Activated CD4-positive, alpha-beta T cell treated with anti-CD3 and anti-CD28 coated beads, Interleukin-2, amount 10 ng/mL, durations not matched to agents 7 days and 5 days (primary cell): ENCODE measurements at regions not wholly inside any gene's neighbourhood (a gene's known extent, or its start where the extent isn't known, plus 50 kb on each side); places are given as distances from the start of the nearest gene placed in this dataset.

Experiments used
- CTCF ChIA-PET: fragments of 350-600 bp; sonication (Branson Sonifier 250); formaldehyde crosslinking; loops from one replicate; lab custom pipeline; 2021; ENCODE audit warnings: antibody characterized with exemption; lab: Charles Lee
- POLR2A ChIA-PET: fragments of 350-600 bp; sonication (Branson Sonifier 250); formaldehyde crosslinking; loops from one replicate; lab custom pipeline; 2021; ENCODE audit warnings: antibody characterized with exemption; lab: Charles Lee
- DNase-seq: peaks from one replicate; pipeline ENCODE4 v3.0.0-alpha.2; 2020
- H3K27ac Mint-ChIP-seq: one replicate; pipeline ENCODE4 v1.8.0; 2021; ENCODE audit warnings: mild to moderate bottlenecking, moderate library complexity, mixed read lengths
- H3K27me3 Mint-ChIP-seq: one replicate; pipeline ENCODE4 v1.8.0; 2021; ENCODE audit warnings: mixed read lengths
- H3K36me3 Mint-ChIP-seq: one replicate; pipeline ENCODE4 v1.8.0; 2021; ENCODE audit warnings: low read depth, mixed read lengths
- H3K4me1 Mint-ChIP-seq: one replicate; pipeline ENCODE4 v1.8.0; 2021; ENCODE audit warnings: mixed read lengths
- H3K4me3 Mint-ChIP-seq: one replicate; pipeline ENCODE4 v1.8.0; 2021; ENCODE audit warnings: mild to moderate bottlenecking, moderate library complexity, mixed read lengths
- H3K9me3 Mint-ChIP-seq: one replicate; pipeline ENCODE4 v1.8.0; 2021; ENCODE audit warnings: mixed read lengths

DNA sequence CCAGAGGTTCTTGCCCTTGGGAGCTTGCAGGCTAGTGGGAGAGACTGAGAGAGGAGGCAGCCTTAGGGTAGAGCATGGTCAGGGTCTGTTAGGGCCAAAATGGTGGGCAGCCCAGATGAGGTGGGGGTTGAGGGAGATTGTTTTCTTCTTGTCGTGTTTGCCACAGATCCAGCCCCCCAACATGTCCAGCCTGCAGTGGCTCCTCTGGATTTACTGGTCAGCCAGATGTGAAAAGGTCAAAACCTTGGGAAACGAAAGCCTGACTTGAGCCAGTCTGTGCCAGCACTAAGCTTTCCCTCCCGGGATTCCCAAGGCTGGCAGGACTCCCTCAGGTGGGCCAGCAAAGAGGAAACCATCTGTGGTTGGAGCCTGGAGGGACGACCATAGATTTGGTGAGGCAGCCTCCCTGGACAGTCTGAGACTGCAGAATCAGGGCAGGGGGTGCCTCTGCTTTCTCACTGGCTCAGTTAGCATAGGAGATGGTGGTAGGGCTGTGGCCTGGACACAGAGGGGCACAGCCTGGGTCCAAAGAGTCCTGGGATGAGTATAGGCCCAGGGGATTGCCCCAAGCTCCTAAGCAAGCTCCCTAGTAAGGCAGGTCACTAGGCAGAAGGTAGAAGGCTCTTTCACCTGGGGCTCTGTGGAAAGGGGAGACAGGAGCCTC, 51.2 kb upstream of the PRR23C start:
- no peaks in the 10 kb centered on the region for H3K36me3 Mint-ChIP-seq
- no peak overlapping the region for H3K4me3 Mint-ChIP-seq
- H3K27me3 Mint-ChIP-seq, result peaks cover 18% of the 10 kb centered on the region
- ChIA-PET POLR2A (no interaction called here), CTCF (interaction anchor here (1.4 kb wide), 1 partner anchor 16 kb away, joined by 5 read pairs; no protein-coding TSS in a partner anchor)
- DNase-seq, result no peak
- H3K27ac Mint-ChIP-seq, result no peak overlapping the region
- peaks cover 4% of the 10 kb centered on the region for H3K9me3 Mint-ChIP-seq
- H3K4me1 Mint-ChIP-seq, result no peaks in the 10 kb centered on the region

DNA sequence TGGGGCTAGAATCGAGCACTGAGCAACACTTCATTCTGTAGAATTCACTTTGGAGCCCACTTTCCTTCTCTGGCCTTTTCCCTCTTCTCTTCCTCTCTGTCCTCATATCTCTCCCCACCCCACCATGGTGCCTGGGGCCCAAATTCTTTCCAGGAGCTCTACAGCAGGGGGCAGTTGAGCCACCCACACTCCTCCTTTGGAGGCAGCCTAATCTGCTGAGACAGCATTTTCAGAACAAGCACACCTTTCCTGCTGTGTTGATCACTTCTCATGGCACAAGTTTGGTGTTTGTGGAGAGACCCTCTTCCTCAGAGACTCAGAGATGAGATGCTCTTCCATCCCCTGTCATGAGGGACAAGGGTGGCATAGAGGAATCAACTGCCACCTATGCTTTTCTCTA, 52.0 kb upstream of the PRR23C start:
- ChIA-PET CTCF (interaction anchor here (1.4 kb wide), 1 partner anchor 16 kb away, joined by 5 read pairs; no protein-coding TSS in a partner anchor), POLR2A (no interaction called here)
- DNase-seq, result no peak
- H3K4me3 Mint-ChIP-seq, result no peak overlapping the region
- no peaks in the 10 kb centered on the region for H3K36me3 Mint-ChIP-seq
- no peak overlapping the region for H3K27ac Mint-ChIP-seq
- H3K9me3 Mint-ChIP-seq, result peaks cover 4% of the 10 kb centered on the region
- H3K4me1 Mint-ChIP-seq, result no peaks in the 10 kb centered on the region
- peaks cover 16% of the 10 kb centered on the region for H3K27me3 Mint-ChIP-seq

GRCh38 chr3:139098391-139098790, 53.7 kb upstream of the PRR23C start:
- Mint-ChIP-seq H3K27ac (no peak overlapping the region), H3K9me3 (no peaks in the 10 kb centered on the region), H3K27me3 (peaks cover 13% of the 10 kb centered on the region), H3K36me3 (no peaks in the 10 kb centered on the region), H3K4me1 (no peaks in the 10 kb centered on the region), H3K4me3 (no peak overlapping the region)
- CTCF ChIA-PET, result interaction anchor here (0.6 to 1.5 kb wide), 2 partner anchors 13 to 799 kb away, joined by 4 read pairs; no protein-coding TSS in a partner anchor
- DNase-seq, result no peak
- POLR2A ChIA-PET, result no interaction called here

DNA sequence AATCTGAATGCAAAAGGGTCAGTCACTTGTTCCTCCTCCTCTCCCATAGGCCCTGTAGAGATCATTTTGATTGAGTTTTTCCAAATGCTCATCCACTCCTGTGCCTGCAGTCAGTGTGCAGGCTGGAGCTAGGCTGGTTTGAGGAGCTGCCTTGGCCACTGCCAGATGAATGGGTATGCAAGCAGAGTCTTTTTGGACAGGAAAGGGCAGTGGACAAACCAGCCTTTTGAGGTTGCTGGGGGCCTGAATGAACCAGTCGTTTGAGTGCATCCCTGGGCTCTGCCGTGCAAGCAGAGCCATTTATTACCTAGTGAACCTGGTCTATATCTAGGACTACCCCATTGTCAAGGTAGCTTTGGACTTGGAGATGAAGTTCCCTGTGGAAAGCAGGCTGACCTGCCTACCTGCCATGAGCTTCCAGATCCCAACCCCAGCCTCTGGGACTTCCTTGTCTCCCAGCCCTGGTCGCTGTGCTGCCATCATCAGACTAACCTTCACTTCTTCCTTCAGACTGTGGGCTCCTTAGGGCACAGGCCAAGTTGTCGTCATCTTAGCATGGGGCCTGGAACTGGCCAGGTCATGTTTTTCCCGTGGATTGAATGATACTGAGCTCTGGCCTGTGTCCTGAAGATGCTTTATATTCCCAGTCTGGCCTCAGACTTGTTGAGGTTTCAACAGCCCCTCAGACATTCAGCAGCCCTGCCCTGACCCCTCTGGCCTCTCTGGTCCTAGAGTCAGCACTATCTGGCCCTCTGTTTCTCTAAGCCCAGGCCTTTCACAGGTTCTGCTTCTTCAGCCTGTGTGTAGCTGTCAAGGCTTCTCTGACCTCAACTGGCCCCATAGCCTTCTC, 55.5 kb upstream of the PRR23C start:
- Mint-ChIP-seq H3K27me3 (peaks cover 13% of the 10 kb centered on the region), H3K4me3 (no peak overlapping the region), H3K27ac (no peak overlapping the region), H3K4me1 (no peaks in the 10 kb centered on the region), H3K36me3 (no peaks in the 10 kb centered on the region), H3K9me3 (no peaks in the 10 kb centered on the region)
- no peak for DNase-seq
- ChIA-PET POLR2A (no interaction called here), CTCF (no interaction called here)

DNA sequence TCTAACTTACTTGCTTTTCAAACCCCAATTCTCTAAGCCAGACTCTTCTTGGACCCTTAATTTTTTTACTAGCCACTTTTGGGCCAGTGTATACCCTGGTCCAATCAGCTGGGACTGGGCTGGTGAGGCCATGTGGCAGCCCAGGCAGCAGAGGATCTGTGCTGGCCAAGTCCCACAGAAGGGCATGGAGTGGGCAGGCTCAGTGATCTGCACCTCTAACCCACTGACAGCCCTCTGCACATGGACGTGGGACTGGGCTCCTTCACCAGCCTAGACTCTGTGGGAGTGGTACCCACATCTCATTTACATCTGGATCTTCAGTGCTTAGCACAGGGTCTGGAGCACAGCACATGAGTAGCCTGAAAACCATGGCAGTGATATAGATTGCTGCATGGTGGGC, 56.1 kb upstream of the PRR23C start:
- Mint-ChIP-seq H3K4me1 (no peaks in the 10 kb centered on the region), H3K27me3 (peaks cover 13% of the 10 kb centered on the region), H3K9me3 (no peaks in the 10 kb centered on the region), H3K4me3 (no peak overlapping the region), H3K27ac (no peak overlapping the region), H3K36me3 (no peaks in the 10 kb centered on the region)
- ChIA-PET CTCF (no interaction called here), POLR2A (no interaction called here)
- DNase-seq, result no peak

DNA sequence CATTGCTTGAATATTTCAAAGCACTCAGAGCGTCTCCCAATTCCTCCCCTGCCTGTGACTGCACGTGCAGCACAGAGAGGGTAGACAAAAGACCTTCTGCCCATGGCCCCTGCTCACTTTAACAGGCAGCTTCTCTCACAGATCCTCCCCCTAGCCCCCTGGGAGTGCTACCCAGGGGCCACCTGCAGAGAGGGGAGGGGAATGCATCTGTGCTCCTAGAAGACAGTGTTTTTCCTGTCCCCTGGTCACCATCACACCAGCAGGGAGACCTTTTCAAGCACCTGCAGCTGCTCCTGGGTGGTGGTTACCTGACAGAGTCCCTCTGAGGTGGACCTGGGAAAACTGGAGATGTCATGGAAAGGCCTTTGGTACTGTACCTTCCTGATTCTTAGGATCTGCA, 56.7 kb upstream of the PRR23C start:
- POLR2A ChIA-PET, result no interaction called here
- no peaks in the 10 kb centered on the region for H3K36me3 Mint-ChIP-seq
- H3K27me3 Mint-ChIP-seq, result peaks cover 13% of the 10 kb centered on the region
- H3K4me3 Mint-ChIP-seq, result no peak overlapping the region
- CTCF ChIA-PET, result interaction anchor here (1.9 kb wide), 1 partner anchor 10 kb away, joined by 6 read pairs; no protein-coding TSS in a partner anchor
- no peaks in the 10 kb centered on the region for H3K4me1 Mint-ChIP-seq
- no peak for DNase-seq
- no peak overlapping the region for H3K27ac Mint-ChIP-seq
- H3K9me3 Mint-ChIP-seq, result no peaks in the 10 kb centered on the region

- Mint-ChIP-seq H3K27me3 (peaks cover 6% of the 10 kb centered on the region), H3K36me3 (no peaks in the 10 kb centered on the region), H3K9me3 (no peaks in the 10 kb centered on the region), H3K4me3 (no peak overlapping the region), H3K4me1 (no peaks in the 10 kb centered on the region), H3K27ac (no peak overlapping the region)
- DNase-seq, result no peak
- ChIA-PET CTCF (no interaction called here), POLR2A (interaction anchor here (0.6 kb wide), 1 partner anchor 242 kb away, joined by 6 read pairs; no protein-coding TSS in a partner anchor)
Measured at GRCh38 chr3:139103484-139103883, 58.8 kb upstream of the PRR23C start.

DNA sequence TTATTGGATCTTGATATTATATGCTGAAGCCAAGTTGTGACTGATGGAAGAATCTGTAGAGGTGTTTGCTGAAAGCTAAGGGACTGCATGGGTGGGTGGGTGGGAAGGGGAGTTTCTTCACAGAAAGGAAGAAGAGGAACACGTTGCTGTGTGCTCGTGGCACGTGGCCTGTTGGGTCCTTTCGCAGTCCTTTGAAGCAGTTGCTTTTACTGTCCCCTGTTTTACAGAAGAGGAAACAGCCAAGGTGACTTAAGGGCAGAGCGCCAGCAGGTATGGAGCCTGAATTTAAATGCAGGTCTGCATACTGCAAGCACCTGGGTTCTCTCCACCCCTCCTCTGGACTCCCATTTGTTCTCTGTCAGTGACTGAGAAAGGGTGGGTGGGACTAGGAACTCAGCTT, 59.4 kb upstream of the PRR23C start:
- POLR2A ChIA-PET, result no interaction called here

DNA sequence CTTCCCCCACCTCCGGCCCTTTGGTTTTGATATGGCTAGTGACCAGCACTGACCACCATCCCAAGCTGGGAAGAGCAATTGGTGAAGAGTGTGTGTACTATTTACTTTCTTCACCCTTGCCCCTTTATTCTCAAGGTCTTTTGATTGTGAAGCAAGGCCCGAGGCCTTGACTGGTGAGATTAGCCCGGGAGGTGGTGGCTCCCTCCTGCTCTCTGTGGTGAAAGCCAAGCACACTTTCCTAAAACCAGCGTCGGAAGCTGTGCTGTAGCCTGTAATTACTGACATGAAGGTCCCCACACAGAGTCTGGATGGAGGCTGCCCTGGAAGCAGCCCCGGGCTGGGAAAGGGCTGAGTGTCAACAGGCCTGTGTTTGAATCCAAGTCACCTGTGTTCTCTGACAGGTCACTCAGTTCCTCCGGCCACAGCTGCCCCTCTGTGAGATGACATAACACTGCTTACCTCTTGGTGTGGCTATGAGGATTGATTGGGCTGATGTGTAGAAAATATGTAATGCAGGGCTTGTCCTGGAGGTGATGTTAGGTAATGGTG, 60.5 kb upstream of the PRR23C start:
- peaks cover 2% of the 10 kb centered on the region for H3K27me3 Mint-ChIP-seq
- H3K27ac Mint-ChIP-seq, result no peak overlapping the region
- DNase-seq, result no peak
- H3K4me3 Mint-ChIP-seq, result no peak overlapping the region
- no peaks in the 10 kb centered on the region for H3K36me3 Mint-ChIP-seq
- CTCF ChIA-PET, result no interaction called here
- H3K4me1 Mint-ChIP-seq, result peaks cover 6% of the 10 kb centered on the region
- POLR2A ChIA-PET, result no interaction called here
- H3K9me3 Mint-ChIP-seq, result no peaks in the 10 kb centered on the region

More for the DNA sequence above, 59.4 kb upstream of the PRR23C start:
- peaks cover 5% of the 10 kb centered on the region for H3K27me3 Mint-ChIP-seq
- CTCF ChIA-PET, result no interaction called here
- DNase-seq, result no peak
- no peaks in the 10 kb centered on the region for H3K36me3 Mint-ChIP-seq
- no peaks in the 10 kb centered on the region for H3K4me1 Mint-ChIP-seq
- no peak overlapping the region for H3K27ac Mint-ChIP-seq
- no peak overlapping the region for H3K4me3 Mint-ChIP-seq
- H3K9me3 Mint-ChIP-seq, result no peaks in the 10 kb centered on the region

GRCh38 chr3:139106013-139106932, 61.6 kb upstream of the PRR23C start:
- Mint-ChIP-seq H3K4me1 (peaks cover 13% of the 10 kb centered on the region), H3K27ac (no peak overlapping the region), H3K9me3 (no peaks in the 10 kb centered on the region), H3K27me3 (peaks cover 2% of the 10 kb centered on the region), H3K4me3 (no peak overlapping the region), H3K36me3 (no peaks in the 10 kb centered on the region)
- ChIA-PET POLR2A (no interaction called here), CTCF (no interaction called here)
- DNase-seq, result no peak

DNA sequence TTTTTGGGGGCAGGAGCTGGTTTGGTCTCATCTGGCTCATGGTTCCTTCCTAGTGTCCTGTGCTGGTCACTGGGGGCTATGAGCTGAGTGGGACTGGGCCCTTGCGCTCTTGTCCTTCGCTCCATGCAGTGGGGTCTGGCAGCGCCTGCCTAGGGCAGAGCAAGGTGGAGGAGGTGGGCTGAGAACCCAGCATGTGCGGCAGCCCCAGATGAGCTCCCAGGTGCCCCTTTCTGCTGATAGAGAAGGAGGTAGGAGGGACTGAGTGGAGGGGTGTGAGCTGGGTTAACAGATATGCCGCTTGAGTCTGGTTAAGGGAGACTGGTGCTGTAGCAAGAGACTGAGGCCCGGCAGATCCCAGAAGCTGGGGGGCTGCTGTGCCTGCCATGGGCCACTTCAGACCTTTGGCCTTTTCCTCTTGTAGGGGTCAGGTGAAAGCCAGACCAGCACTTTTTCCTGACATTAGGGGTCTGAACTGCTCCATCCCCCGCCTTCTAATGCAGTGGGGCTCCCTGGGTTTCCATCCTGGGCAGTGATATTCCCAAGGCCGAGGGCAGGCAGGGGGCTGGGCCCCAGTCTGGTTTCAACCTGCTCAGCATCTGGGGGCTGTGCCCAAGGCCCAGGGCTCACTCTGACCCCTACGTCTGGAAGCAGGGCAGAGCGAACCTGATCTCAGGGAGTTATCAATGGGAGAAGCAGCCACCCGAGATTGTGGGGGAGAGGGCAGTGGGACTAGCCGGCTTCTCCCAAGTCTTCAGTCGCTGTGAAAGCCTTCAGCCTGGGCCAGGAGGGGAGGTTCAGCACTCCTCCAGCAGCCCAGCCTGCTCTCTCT, 62.9 kb upstream of the PRR23C start:
- H3K9me3 Mint-ChIP-seq, result no peaks in the 10 kb centered on the region
- peaks cover 16% of the 10 kb centered on the region for H3K4me1 Mint-ChIP-seq
- H3K4me3 Mint-ChIP-seq, result no peak overlapping the region
- H3K36me3 Mint-ChIP-seq, result no peaks in the 10 kb centered on the region
- peaks cover 10% of the 10 kb centered on the region for H3K27me3 Mint-ChIP-seq
- ChIA-PET POLR2A (no interaction called here), CTCF (no interaction called here)
- DNase-seq, result no peak
- H3K27ac Mint-ChIP-seq, result no peak overlapping the region
